ENCODE measurements at regions not wholly inside any gene's neighbourhood (a gene's known extent, or its start where the extent isn't known, plus 50 kb on each side); places are given as distances from the start of the nearest gene placed in this dataset.

DNA sequence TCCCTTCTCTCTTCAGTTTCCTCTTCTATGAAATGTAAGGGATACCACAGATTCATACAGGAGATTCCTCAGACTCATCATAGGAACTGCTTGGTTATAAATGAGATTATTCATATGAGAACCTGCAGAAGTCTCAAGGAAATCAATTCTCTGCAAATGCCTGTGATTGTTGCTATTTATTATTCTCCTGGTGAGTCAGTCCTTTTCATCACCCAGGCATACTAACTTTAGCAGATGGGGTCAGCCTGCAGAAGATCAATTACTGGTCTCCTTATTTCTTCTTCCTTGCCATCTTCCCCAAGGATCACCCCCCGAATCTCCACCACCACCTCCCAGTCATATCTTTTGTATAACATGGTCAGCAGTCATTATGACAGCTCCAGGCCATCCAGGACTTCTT lies 53.8 kb upstream of the DCP1A start:
- Mint-ChIP-seq H3K36me3 (ENCODE audit: insufficient read depth, unreplicated experiment) (no peaks in the 10 kb centered on the region), H3K4me3 (ENCODE audit: unreplicated experiment) (no peak overlapping the region), H3K4me1 (ENCODE audit: insufficient read depth, unreplicated experiment) (no peaks in the 10 kb centered on the region), H3K9me3 (ENCODE audit: unreplicated experiment) (no peaks in the 10 kb centered on the region), H3K27me3 (ENCODE audit: insufficient read depth, unreplicated experiment) (peaks cover 16% of the 10 kb centered on the region), H3K27ac (ENCODE audit: low read depth, unreplicated experiment) (no peak overlapping the region)
- no TSS peak for BruUV-seq (replicated peaks)
- no peak for DNase-seq (ENCODE audit: unreplicated experiment)
- CTCF ChIA-PET: no interaction called here
- TF ChIP-seq, protein P1, sequence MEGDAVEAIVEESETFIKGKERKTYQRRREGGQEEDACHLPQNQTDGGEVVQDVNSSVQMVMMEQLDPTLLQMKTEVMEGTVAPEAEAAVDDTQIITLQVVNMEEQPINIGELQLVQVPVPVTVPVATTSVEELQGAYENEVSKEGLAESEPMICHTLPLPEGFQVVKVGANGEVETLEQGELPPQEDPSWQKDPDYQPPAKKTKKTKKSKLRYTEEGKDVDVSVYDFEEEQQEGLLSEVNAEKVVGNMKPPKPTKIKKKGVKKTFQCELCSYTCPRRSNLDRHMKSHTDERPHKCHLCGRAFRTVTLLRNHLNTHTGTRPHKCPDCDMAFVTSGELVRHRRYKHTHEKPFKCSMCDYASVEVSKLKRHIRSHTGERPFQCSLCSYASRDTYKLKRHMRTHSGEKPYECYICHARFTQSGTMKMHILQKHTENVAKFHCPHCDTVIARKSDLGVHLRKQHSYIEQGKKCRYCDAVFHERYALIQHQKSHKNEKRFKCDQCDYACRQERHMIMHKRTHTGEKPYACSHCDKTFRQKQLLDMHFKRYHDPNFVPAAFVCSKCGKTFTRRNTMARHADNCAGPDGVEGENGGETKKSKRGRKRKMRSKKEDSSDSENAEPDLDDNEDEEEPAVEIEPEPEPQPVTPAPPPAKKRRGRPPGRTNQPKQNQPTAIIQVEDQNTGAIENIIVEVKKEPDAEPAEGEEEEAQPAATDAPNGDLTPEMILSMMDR (IDR thresholded peaks at IDR 0.05; ENCODE audit: unreplicated experiment): no peak
- POLR2A ChIA-PET: no interaction called here
- intact Hi-C loops (cut with micrococcal nuclease): no loop called here

DNA sequence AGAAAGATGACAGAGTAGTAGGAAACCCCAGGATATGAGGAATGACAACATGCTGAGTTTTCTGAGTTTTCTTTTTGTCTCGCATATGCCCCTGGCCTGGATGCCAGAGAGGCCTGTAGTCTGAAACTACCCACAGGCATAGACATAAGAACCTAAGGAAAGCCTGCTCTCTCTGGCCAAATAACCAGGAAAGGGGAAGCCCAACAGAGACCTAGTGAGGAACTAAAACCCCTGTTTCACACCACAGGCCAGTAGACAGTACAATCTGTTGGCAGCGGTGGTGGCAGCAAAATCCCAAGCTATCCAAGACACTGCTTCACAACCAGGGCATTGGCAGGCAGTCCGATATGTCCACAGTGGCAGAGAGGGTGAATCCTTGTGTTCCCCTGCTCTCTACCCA lies 55.0 kb upstream of the DCP1A start:
- ChIA-PET CTCF (no interaction called here), POLR2A (no interaction called here)
- no TSS peak for BruUV-seq (replicated peaks)
- intact Hi-C loops (cut with micrococcal nuclease): no loop called here
- no peaks in the 10 kb centered on the region for H3K9me3 Mint-ChIP-seq (ENCODE audit: unreplicated experiment)
- TF ChIP-seq, protein P1 (IDR thresholded peaks at IDR 0.05; ENCODE audit: unreplicated experiment): no peak
- no peak overlapping the region for H3K27ac Mint-ChIP-seq (ENCODE audit: low read depth, unreplicated experiment)
- DNase-seq (ENCODE audit: unreplicated experiment): no peak
- H3K36me3 Mint-ChIP-seq (ENCODE audit: insufficient read depth, unreplicated experiment): no peaks in the 10 kb centered on the region
- H3K4me1 Mint-ChIP-seq (ENCODE audit: insufficient read depth, unreplicated experiment): no peaks in the 10 kb centered on the region
- peaks cover 24% of the 10 kb centered on the region for H3K27me3 Mint-ChIP-seq (ENCODE audit: insufficient read depth, unreplicated experiment)
- H3K4me3 Mint-ChIP-seq (ENCODE audit: unreplicated experiment): no peak overlapping the region

DNA sequence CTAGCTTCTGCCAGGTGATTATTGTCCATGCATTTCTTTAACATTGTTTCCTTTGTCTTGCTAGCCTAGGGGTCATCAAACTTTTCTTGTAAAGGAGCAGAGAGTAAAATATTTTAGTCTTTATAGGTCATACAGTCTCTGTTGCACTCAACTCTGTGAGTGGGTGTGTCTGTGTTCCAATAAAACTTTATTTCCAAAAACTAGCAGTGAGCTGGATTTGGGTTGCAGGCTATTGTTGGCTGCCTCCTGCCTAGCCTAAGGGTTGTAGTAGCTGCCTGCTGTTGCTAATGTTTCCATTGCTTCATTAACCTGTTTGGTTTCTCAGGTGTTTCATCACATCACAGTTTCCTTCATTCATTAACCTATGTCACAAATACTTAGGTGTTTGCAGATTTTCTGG lies 64.0 kb upstream of the DCP1A start:
- H3K4me3 Mint-ChIP-seq (ENCODE audit: unreplicated experiment): no peak overlapping the region
- H3K27me3 Mint-ChIP-seq (ENCODE audit: insufficient read depth, unreplicated experiment): peaks cover 27% of the 10 kb centered on the region
- no peak for DNase-seq (ENCODE audit: unreplicated experiment)
- peaks cover 21% of the 10 kb centered on the region for H3K9me3 Mint-ChIP-seq (ENCODE audit: unreplicated experiment)
- H3K27ac Mint-ChIP-seq (ENCODE audit: low read depth, unreplicated experiment): no peak overlapping the region
- TF ChIP-seq, protein P1 (IDR thresholded peaks at IDR 0.05; ENCODE audit: unreplicated experiment): no peak
- ChIA-PET POLR2A (no interaction called here), CTCF (interaction anchor here (0.5 kb wide), 1 partner anchor 1641 kb away, joined by 3 read pairs; no protein-coding TSS in a partner anchor)
- no TSS peak for BruUV-seq (replicated peaks)
- no peaks in the 10 kb centered on the region for H3K36me3 Mint-ChIP-seq (ENCODE audit: insufficient read depth, unreplicated experiment)
- intact Hi-C loops (cut with micrococcal nuclease): no loop called here
- no peaks in the 10 kb centered on the region for H3K4me1 Mint-ChIP-seq (ENCODE audit: insufficient read depth, unreplicated experiment)

DNA sequence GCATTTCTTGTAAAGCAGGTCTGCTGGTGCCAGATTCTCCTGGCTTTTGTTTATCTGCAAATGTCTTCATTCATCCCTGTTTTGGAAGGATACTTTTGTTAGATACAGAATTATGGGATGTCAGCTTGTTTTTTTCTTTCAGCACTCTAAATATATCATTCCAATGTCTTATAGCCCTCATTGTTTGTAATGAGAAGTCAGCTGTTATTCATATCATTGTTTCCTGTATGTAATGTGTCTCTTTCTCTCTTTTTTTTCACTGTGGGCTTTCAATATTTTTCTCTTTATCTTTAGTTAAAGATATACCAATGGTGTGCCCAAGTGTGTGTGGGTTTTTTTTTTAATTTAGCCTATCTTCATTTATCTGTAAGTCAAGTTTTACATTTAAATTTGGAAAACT lies 65.6 kb upstream of the DCP1A start:
- ChIA-PET POLR2A (interaction anchor here (0.7 kb wide), 1 partner anchor 160 kb away, joined by 3 read pairs; no protein-coding TSS in a partner anchor), CTCF (no interaction called here)
- peaks cover 13% of the 10 kb centered on the region for H3K27me3 Mint-ChIP-seq (ENCODE audit: insufficient read depth, unreplicated experiment)
- peaks cover 21% of the 10 kb centered on the region for H3K9me3 Mint-ChIP-seq (ENCODE audit: unreplicated experiment)
- TF ChIP-seq, protein P1 (IDR thresholded peaks at IDR 0.05; ENCODE audit: unreplicated experiment): no peak
- H3K27ac Mint-ChIP-seq (ENCODE audit: low read depth, unreplicated experiment): no peak overlapping the region
- H3K4me1 Mint-ChIP-seq (ENCODE audit: insufficient read depth, unreplicated experiment): no peaks in the 10 kb centered on the region
- intact Hi-C loops (cut with micrococcal nuclease): no loop called here
- no peak overlapping the region for H3K4me3 Mint-ChIP-seq (ENCODE audit: unreplicated experiment)
- no TSS peak for BruUV-seq (replicated peaks)
- H3K36me3 Mint-ChIP-seq (ENCODE audit: insufficient read depth, unreplicated experiment): no peaks in the 10 kb centered on the region
- DNase-seq (ENCODE audit: unreplicated experiment): no peak
